B cell (primary cell): ENCODE measurements at regions not wholly inside any gene's neighbourhood (a gene's known extent, or its start where the extent isn't known, plus 50 kb on each side); places are given as distances from the start of the nearest gene placed in this dataset.

Source experiments
- ATAC-seq: fragments of 200-7000 bp; cut with Tn5 transposase; one replicate; pipeline ENCODE4 v1.10.0; 2021; ENCODE audit warnings: low read depth, mild to moderate bottlenecking, moderate number of reproducible peaks, moderate library complexity
- CTCF ChIA-PET: fragments of 350-600 bp; sonication (Branson Sonifier 250); formaldehyde crosslinking; loops from one replicate; lab custom pipeline; 2021; ENCODE audit warnings: antibody characterized with exemption, inconsistent platforms; lab: Charles Lee
- POLR2A ChIA-PET: fragments of 350-600 bp; sonication (Branson Sonifier 250); formaldehyde crosslinking; loops from one replicate; lab custom pipeline; 2021; ENCODE audit warnings: antibody characterized with exemption; lab: Charles Lee
- DNase-seq: peaks from one replicate; pipeline ENCODE4 v3.0.0; 2013
- H2AFZ ChIP-seq: 2 replicates; pipeline ENCODE4 v1.6.1; 2012; ENCODE audit warnings: mild to moderate bottlenecking, low read depth, low read length; ENCODE audit not compliant: insufficient read depth, poor library complexity, severe bottlenecking
- H3K27ac ChIP-seq, 2 donors: 1 replicate in 1 of 2; 2 replicates in 1 of 2; pipeline ENCODE4 v1.5.1; 2012 to 2013; ENCODE audit warnings: low read length in 2 of 2, mild to moderate bottlenecking in 2 of 2, moderate library complexity in 1 of 2
- H3K27me3 ChIP-seq, 4 experiments: fragments of 200-600 bp in 1 of 4; sonication (generic) in 1 of 4; replicated peaks in 1 of 4; 1 replicate in 2 of 4; 2 replicates in 2 of 4; pipeline versions ENCODE4 v1.6.1 to v1.7.0; 2013 to 2016; ENCODE audit warnings: low read length in 3 of 4, mild to moderate bottlenecking in 2 of 4, mixed read lengths in 1 of 4, moderate library complexity in 1 of 4; ENCODE audit not compliant: insufficient read depth in 4 of 4, control insufficient read depth in 3 of 4; ENCODE audit errors: control extremely low read depth in 1 of 4
- H3K36me3 ChIP-seq, 2 experiments: replicated peaks in 1 of 2; 1 replicate in 1 of 2; 2 replicates in 1 of 2; pipeline versions ENCODE4 v1.6.1 to v1.7.1; 2013; ENCODE audit warnings: low read length in 1 of 2; ENCODE audit not compliant: insufficient read depth in 2 of 2, control insufficient read depth in 1 of 2; ENCODE audit errors: control extremely low read depth in 1 of 2, extremely low read depth in 1 of 2
- H3K4me1 ChIP-seq, 2 donors: fragments of 200-600 bp in 1 of 2; sonication (generic) in 1 of 2; 1 replicate in 1 of 2; 2 replicates in 1 of 2; pipeline versions ENCODE4 v1.5.1 to v1.6.1; 2013 to 2017; ENCODE audit warnings: low read length in 2 of 2; ENCODE audit not compliant: control insufficient read depth in 2 of 2, insufficient read depth in 2 of 2
- H3K4me2 ChIP-seq: replicated peaks from 2 replicates; pipeline ENCODE3; 2012; ENCODE audit warnings: mild to moderate bottlenecking, low read depth, low read length; ENCODE audit not compliant: poor library complexity, severe bottlenecking
- H3K4me3 ChIP-seq, 5 experiments: fragments of 200-600 bp in 1 of 5; sonication (generic) in 1 of 5; 1 replicate in 3 of 5; 2 replicates in 2 of 5; pipeline versions ENCODE4 v1.5.1 to v1.7.0; 2011 to 2016; ENCODE audit warnings: low read length in 4 of 5, mild to moderate bottlenecking in 4 of 5, low read depth in 2 of 5, control low read depth in 1 of 5, moderate library complexity in 1 of 5; ENCODE audit not compliant: insufficient read depth in 1 of 5; ENCODE audit errors: control extremely low read depth in 1 of 5, extremely low read depth in 1 of 5
- H3K79me2 ChIP-seq: fragments of 200-600 bp; sonication (generic); one replicate; pipeline ENCODE4 v1.6.0; 2016; ENCODE audit warnings: low read length; ENCODE audit not compliant: control insufficient read depth, insufficient read depth
- H3K9ac ChIP-seq: fragments of 200-600 bp; sonication (generic); 2 replicates; pipeline ENCODE4 v1.6.1; 2017; ENCODE audit warnings: mild to moderate bottlenecking, low read length, moderate library complexity
- H3K9me3 ChIP-seq, 3 donors: one replicate each; pipeline versions ENCODE4 v1.6.1 to v1.7.1; 2013; ENCODE audit warnings: low read length in 2 of 3; ENCODE audit not compliant: control insufficient read depth in 2 of 3, insufficient read depth in 1 of 3; ENCODE audit errors: control extremely low read depth in 1 of 3
- H4K20me1 ChIP-seq: 2 replicates; pipeline ENCODE4 v1.6.0; 2012; ENCODE audit warnings: mild to moderate bottlenecking, low read length; ENCODE audit not compliant: insufficient read depth, control insufficient read depth, poor library complexity, severe bottlenecking
- H3K27ac Mint-ChIP-seq: one replicate; pipeline ENCODE4 v1.8.0; 2021; ENCODE audit warnings: mixed read lengths
- H3K27me3 Mint-ChIP-seq: one replicate; pipeline ENCODE4 v1.8.0; 2021; ENCODE audit warnings: mixed read lengths
- H3K4me1 Mint-ChIP-seq: one replicate; pipeline ENCODE4 v1.8.0; 2021; ENCODE audit warnings: mixed read lengths
- H3K4me3 Mint-ChIP-seq: one replicate; pipeline ENCODE4 v1.8.0; 2021; ENCODE audit warnings: mixed read lengths
- H3K9me3 Mint-ChIP-seq: one replicate; pipeline ENCODE4 v1.8.0; 2022; ENCODE audit warnings: mixed read lengths; ENCODE audit not compliant: insufficient read depth
- CTCF ChIP-seq: fragments of 200-600 bp; IDR thresholded peaks from one replicate; pipeline ENCODE4 v1.8.0; 2022; ENCODE audit warnings: antibody characterized with exemption, mild to moderate bottlenecking
- EZH2 ChIP-seq: IDR thresholded peaks from 2 replicates; pipeline ENCODE4 v1.6.1; 2012; ENCODE audit warnings: borderline replicate concordance, low read depth, mild to moderate bottlenecking, moderate library complexity, low read length; ENCODE audit not compliant: insufficient read depth, poor library complexity, severe bottlenecking
- WGBS: methylation state at CpG from one replicate; pipeline ENCODE4 v1.1.5; 2013; ENCODE audit warnings: missing lambda C conversion rate; ENCODE audit not compliant: insufficient coverage; 5-methylcytosine and 5-hydroxymethylcytosine counted together
- intact Hi-C: fragments of 100-400 bp; cut with micrococcal nuclease; formaldehyde crosslinking; loops from one replicate; pipeline ENCODE4 v1.10.0; 2022

GRCh38 chr3:24573576-24573975 lies 78.9 kb upstream of the THRB start:
- WGBS = 80% methylated on average over 1 of the region's 5 CpGs
- no peak overlapping the region for H2AFZ ChIP-seq
- H3K4me2 ChIP-seq = no peak overlapping the region
- no peak overlapping the region for H3K27ac ChIP-seq
- DNase-seq (no peak), ATAC-seq (no peak)
- intact Hi-C loops = no loop called here
- no peak overlapping the region for H3K4me3 ChIP-seq
- H3K79me2 ChIP-seq = no peaks in the 10 kb centered on the region
- Mint-ChIP-seq H3K4me1 (no peaks in the 10 kb centered on the region), H3K27ac (no peak overlapping the region), H3K27me3 (no peaks in the 10 kb centered on the region), H3K4me3 (no peak overlapping the region), H3K9me3 (no peaks in the 10 kb centered on the region)
- H4K20me1 ChIP-seq = no peaks in the 10 kb centered on the region
- no peaks in the 10 kb centered on the region for H3K9me3 ChIP-seq
- no peak overlapping the region for H3K9ac ChIP-seq
- CTCF ChIA-PET = no interaction called here
- no peaks in the 10 kb centered on the region for H3K36me3 ChIP-seq
- POLR2A ChIA-PET = no interaction called here
- no peak for TF ChIP-seq EZH2
- no peaks in the 10 kb centered on the region for H3K4me1 ChIP-seq
- no peaks in the 10 kb centered on the region for H3K27me3 ChIP-seq

- Histone ChIP-seq H3K9ac (no peak overlapping the region), H3K4me1 (no peaks in the 10 kb centered on the region), H3K9me3 (no peaks in the 10 kb centered on the region), H2AFZ (no peak overlapping the region), H3K4me3 (no peak overlapping the region), H3K4me2 (no peak overlapping the region), H4K20me1 (no peaks in the 10 kb centered on the region), H3K36me3 (no peaks in the 10 kb centered on the region), H3K27me3 (no peaks in the 10 kb centered on the region), H3K79me2 (no peaks in the 10 kb centered on the region), H3K27ac (no peak overlapping the region)
- no peak for ATAC-seq
- intact Hi-C loops = no loop called here
- Mint-ChIP-seq H3K27ac (no peak overlapping the region), H3K4me3 (no peak overlapping the region), H3K9me3 (no peaks in the 10 kb centered on the region), H3K4me1 (no peaks in the 10 kb centered on the region), H3K27me3 (no peaks in the 10 kb centered on the region)
- no peak for TF ChIP-seq CTCF
- no peak for TF ChIP-seq EZH2
- ChIA-PET POLR2A (no interaction called here), CTCF (no interaction called here)
- WGBS = no CpG with 5 or more reads among the region's 1 CpG
- DNase-seq = no peak
Measured at GRCh38 chr3:24578324-24578723, 83.7 kb upstream of the THRB start.
